Fibroblast of the conjunctiva (primary cell): ENCODE measurements at regions not wholly inside any gene's neighbourhood (a gene's known extent, or its start where the extent isn't known, plus 50 kb on each side); places are given as distances from the start of the nearest gene placed in this dataset.
"Not testable (repeated sequence)": the region's sequence is repeated elsewhere in the genome, so short reads cannot be mapped to it uniquely, and the experiment has no call there.

Experiments used
- DNase-seq: peaks from one replicate; pipeline ENCODE4 v3.0.0-alpha.2; 2010; ENCODE audit warnings: low read depth

DNA sequence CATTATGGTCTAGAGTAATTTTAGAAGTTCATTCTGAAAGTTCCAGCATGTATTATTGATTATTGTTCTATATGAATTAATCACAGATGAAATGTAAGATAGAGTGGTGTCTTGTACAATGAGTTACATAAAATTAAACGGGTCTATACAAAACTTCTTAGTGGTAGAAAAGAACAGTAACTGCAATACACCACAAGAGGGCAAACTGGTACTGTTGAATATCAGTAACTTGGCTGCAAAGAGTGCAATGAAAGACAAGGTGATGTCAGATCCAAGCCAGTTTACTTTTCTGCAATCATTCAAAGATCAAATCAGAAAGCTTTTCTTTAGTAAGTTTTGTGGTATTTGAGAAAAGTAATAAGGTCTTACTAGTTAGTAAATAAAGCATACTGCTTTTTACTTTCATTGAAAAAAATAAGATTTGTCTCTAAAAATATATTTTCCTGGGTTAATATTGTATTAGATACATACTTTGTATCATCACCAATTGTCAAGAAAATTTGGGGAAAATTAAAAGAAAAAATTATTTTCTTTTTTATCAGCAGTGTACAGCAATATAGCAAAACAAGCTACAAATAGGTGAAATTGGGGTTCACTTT is 66.4 kb upstream of the BTG3 start:
- peak; percentile 67 for DNase-seq

DNA sequence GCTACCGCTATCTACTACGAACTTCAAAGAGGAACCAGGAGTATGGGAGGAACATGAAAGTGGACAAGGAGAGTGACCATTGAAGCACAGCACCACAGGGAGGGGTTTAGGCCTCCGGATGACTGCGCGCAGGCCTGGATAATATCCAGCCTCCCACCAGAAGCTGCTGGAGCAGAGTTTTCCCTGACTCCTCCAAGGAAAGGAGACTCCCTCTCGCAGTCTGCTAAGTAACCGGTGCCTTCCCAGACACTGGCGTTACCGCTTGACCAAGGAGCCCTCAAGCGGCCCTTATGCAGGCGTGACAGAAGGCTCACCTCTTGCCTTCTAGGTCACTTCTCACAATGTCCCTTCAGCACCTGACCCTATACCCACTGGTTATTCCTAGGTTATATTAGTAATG is 64.2 kb upstream of the BTG3 start:
- not testable (repeated sequence) for DNase-seq

DNA sequence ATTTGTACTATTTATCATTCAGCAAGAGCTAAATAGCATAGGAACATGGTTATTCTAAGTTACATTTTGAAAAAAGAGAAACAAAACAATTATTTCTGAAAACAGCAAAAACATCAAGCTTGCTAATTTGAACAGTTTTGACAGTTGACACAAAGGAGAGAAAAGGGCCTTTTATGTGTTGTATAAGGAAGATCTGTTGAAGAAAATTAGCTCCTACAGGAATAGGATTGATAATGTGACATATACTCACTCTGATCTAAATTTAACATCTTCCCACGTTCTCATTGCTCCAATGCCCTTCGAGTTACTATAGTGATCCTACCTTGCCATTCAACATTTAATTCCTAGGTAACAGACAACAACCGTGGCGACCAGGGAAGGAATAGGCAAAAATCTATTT is 61.4 kb upstream of the BTG3 start:
- no peak for DNase-seq

DNA sequence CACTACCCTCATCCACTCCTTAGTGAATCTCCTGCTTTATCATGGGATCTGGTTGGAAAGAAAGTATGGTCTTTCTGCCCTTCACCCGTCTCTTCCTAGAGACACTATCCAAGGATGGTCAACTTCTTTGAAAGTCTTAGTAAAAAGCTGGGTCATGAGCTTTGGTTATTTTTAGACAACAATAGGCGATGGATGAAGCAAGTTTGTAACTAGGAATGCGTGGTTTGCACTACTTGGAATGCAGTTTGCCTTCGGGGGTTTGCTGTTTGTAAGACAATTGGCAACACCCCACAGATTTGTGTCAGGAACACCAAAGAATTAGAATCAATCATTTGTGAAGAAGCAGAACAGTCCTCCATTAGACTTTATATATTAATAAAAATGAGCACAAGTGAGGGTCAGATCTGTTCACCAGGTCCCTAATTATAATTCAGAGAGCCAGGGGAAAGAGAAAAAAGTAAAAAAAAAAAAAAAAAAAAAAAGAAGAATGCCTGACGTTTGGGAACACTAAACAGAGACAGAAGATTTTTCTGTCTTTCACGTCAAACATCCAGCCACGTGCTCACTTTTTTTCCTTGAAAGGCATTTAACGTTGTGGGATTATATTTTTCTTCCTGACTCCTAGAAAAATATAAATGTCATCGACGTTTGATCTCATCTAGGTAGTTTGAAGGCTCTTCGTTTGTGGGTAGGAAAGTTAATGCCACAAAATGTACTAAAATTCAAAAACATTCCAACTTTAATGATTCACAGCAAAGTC is 60.7 kb upstream of the BTG3 start:
- DNase-seq, result peak; percentile 2

DNA sequence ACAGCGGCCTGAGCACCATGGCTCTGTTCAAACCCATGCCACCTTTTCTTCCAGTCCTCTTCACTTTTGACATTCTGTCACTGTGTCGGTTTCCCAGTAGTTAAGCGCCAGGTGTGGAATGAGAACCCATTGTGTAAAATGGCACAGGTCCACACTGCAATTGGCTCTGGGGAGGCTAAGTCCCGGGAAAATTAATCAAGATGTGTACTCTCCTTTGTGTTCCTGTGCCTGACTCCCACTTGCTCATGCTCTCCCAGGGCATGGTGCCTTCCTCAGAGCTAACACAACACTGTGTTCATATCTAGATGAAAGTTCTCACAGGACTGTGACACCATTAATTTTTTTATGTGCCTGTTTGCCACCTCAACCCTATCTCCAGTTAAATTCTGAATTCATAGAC is 59.0 kb upstream of the BTG3 start:
- no peak for DNase-seq

DNA sequence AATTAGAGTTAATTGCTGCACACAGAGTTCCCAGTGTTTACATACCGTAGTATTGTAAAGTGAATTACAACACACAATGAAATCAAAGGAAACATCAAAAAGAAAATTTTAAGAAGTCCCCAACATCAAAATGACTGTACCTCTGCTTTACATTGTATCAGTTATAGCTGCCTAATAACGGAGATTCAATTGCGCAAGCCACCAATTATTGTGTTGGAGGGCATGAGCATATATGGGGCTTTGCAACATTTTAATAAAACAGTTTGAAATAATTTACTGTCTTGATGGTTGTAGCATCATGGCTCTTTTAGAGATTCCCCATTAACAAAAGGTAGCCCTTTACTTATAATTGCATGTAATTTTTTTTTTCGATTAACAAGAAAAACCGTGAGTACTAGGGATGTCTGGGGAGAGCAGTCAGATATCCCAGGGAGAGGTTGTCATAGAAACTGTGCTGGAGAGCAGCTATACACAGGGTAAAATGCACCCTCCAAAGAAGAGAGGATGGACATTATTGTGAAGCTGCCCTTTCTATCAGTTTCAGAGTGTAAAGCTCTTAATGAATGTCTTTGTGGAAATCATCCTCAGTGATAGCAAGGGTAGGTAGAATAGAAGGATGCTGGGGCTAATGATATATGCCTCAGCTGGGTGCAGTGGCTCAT is 55.9 kb upstream of the BTG3 start:
- DNase-seq, result no peak

DNA sequence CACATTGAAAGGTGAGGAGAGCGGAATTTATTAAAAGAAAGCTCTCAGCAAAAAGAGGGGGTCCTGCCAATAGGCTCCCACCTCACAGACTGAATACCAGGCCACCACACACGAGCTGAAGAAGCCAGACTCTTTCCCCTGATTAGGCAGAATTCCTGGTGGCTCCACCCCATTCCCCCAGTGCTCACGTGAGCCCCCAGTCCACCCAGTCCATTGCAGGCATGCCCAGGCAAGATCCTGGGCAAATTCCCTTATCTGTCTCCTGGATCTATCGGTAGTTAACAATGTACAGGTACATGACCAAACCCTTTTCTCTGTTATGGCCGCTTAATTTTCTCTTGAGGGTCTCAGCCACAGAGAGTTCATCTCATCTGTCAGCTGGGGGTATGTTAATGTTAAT is 54.6 kb upstream of the BTG3 start:
- DNase-seq, result no peak
